ENCODE measurements at regions not wholly inside any gene's neighbourhood (a gene's known extent, or its start where the extent isn't known, plus 50 kb on each side); places are given as distances from the start of the nearest gene placed in this dataset.

- no peak for TF ChIP-seq CTCF (IDR thresholded peaks at IDR 0.05)
- WGBS, 2 donors: 56 to 63% methylated on average over 23 of the region's 23 CpGs
- peak; percentile 50 to 89 (median 80) for DNase-seq
- ATAC-seq: peak; percentile 85 to 94 (median 88)
- Histone ChIP-seq H3K27me3 (no peaks in the 10 kb centered on the region), H3K4me1 (no peaks in the 10 kb centered on the region), H3K4me3 (no peak overlapping the region), H3K9me3 (no peaks in the 10 kb centered on the region), H3K36me3 (peaks cover 0 to 4% (median 0%) of the 10 kb centered on the region in 3 donors), H3K27ac (no peak overlapping the region)
- no peak for FAIRE-seq
- intact Hi-C loops (cut with DNase I): no loop called here
Measured at GRCh38 chr19:5250127-5250659, 90.4 kb downstream of the PTPRS start.

GRCh38 chr19:5249526-5249925 lies 91.1 kb downstream of the PTPRS start:
- H3K4me1 ChIP-seq: no peaks in the 10 kb centered on the region
- ATAC-seq: no peak
- intact Hi-C loops (cut with DNase I): no loop called here
- TF ChIP-seq CTCF (IDR thresholded peaks at IDR 0.05): no peak
- WGBS, 2 donors: 95 to 96% methylated on average over 3 of the region's 3 CpGs
- H3K27ac ChIP-seq: no peak overlapping the region
- DNase-seq: no peak
- no peak overlapping the region for H3K4me3 ChIP-seq
- FAIRE-seq: no peak
- peaks cover 0 to 4% (median 0%) of the 10 kb centered on the region in 3 donors for H3K36me3 ChIP-seq
- H3K27me3 ChIP-seq: no peaks in the 10 kb centered on the region
- H3K9me3 ChIP-seq: no peaks in the 10 kb centered on the region

- 78 to 82% methylated on average over 25 of the region's 25 CpGs for WGBS, 2 donors
- TF ChIP-seq CTCF (IDR thresholded peaks at IDR 0.05): no peak
- no peaks in the 10 kb centered on the region for H3K9me3 ChIP-seq
- ATAC-seq: no peak
- peak in 1 of 6 donors; percentile 21 for DNase-seq
- H3K27me3 ChIP-seq: no peaks in the 10 kb centered on the region
- H3K4me3 ChIP-seq: no peak overlapping the region
- intact Hi-C loops (cut with DNase I): no loop called here
- peaks cover 0 to 7% (median 4%) of the 10 kb centered on the region in 3 donors for H3K36me3 ChIP-seq
- no peak for FAIRE-seq
- no peak overlapping the region for H3K27ac ChIP-seq
- H3K4me1 ChIP-seq: no peaks in the 10 kb centered on the region
Measured at GRCh38 chr19:5247957-5248705, 92.5 kb downstream of the PTPRS start.

- no peak for TF ChIP-seq CTCF (IDR thresholded peaks at IDR 0.05)
- DNase-seq (peak in 1 of 6 donors; percentile 13), FAIRE-seq (no peak), ATAC-seq (no peak)
- H3K9me3 ChIP-seq: no peaks in the 10 kb centered on the region
- H3K4me3 ChIP-seq: no peak overlapping the region
- H3K36me3 ChIP-seq: peaks cover 0 to 7% (median 4%) of the 10 kb centered on the region in 3 donors
- no peaks in the 10 kb centered on the region for H3K4me1 ChIP-seq
- WGBS, 2 donors: 93 to 94% methylated on average over 10 of the region's 10 CpGs
- intact Hi-C loops (cut with DNase I): no loop called here
- H3K27ac ChIP-seq: no peak overlapping the region
- H3K27me3 ChIP-seq: no peaks in the 10 kb centered on the region
Measured at GRCh38 chr19:5246554-5247155, 94.0 kb downstream of the PTPRS start.
